H1 (cell line): ENCODE measurements at regions not wholly inside any gene's neighbourhood (a gene's known extent, or its start where the extent isn't known, plus 50 kb on each side); places are given as distances from the start of the nearest gene placed in this dataset.

ENCODE experiments used
- CTCF ChIA-PET: fragments of 300-600 bp; sonication (Branson Sonifier 250); formaldehyde crosslinking; loops from one replicate; lab custom pipeline; 2021; ENCODE audit not compliant: partially characterized antibody; lab: Charles Lee
- POLR2A ChIA-PET: fragments of 300-600 bp; sonication (Branson Sonifier 250); formaldehyde crosslinking; loops from one replicate; lab custom pipeline; 2021; ENCODE audit warnings: inconsistent platforms; ENCODE audit not compliant: partially characterized antibody; lab: Charles Lee
- DNase-seq, 2 experiments: peaks; one replicate each; pipeline versions ENCODE4 v3.0.0 to v3.0.0-alpha.2; 2010 to 2022; ENCODE audit warnings: low spot score in 2 of 2, low read depth in 1 of 2, mixed read lengths in 1 of 2
- FAIRE-seq: peaks from 2 replicates; lab custom pipeline; 2011; peaks lifted over from hg19 to GRCh38; lab: Jason Lieb, UNC
- H2AFZ ChIP-seq: 2 replicates; pipeline ENCODE4 v1.8.1; 2012; ENCODE audit warnings: low read length, inconsistent platforms
- H2AK5ac ChIP-seq: 2 replicates; pipeline ENCODE4 v1.6.1; 2013; ENCODE audit warnings: low read depth, low read length
- H2BK120ac ChIP-seq: replicated peaks from 2 replicates; pipeline ENCODE3; 2013; ENCODE audit warnings: low read depth, low read length, inconsistent platforms
- H2BK12ac ChIP-seq: 2 replicates; pipeline ENCODE4 v1.6.1; 2013; ENCODE audit warnings: low read depth, low read length
- H2BK15ac ChIP-seq: 2 replicates; pipeline ENCODE4 v1.6.1; 2013; ENCODE audit warnings: low read length
- H2BK20ac ChIP-seq: 2 replicates; pipeline ENCODE4 v1.6.1; 2013; ENCODE audit warnings: low read length
- H2BK5ac ChIP-seq: 2 replicates; pipeline ENCODE4 v1.6.1; 2013; ENCODE audit warnings: low read depth, low read length
- H3K14ac ChIP-seq: 2 replicates; pipeline ENCODE4 v1.6.1; 2013; ENCODE audit warnings: inconsistent platforms; ENCODE audit not compliant: insufficient read length
- H3K18ac ChIP-seq: 2 replicates; pipeline ENCODE4 v1.6.1; 2013; ENCODE audit warnings: low read length; ENCODE audit errors: extremely low read depth
- H3K23ac ChIP-seq: 2 replicates; pipeline ENCODE4 v1.6.1; 2013; ENCODE audit warnings: inconsistent platforms; ENCODE audit not compliant: insufficient read length
- H3K23me2 ChIP-seq: 2 replicates; pipeline ENCODE4 v1.6.1; 2013; ENCODE audit warnings: low read depth, low read length
- H3K27ac ChIP-seq: 2 replicates; pipeline ENCODE4 v1.6.1; 2011; ENCODE audit warnings: low read depth, low read length, inconsistent platforms
- H3K27me3 ChIP-seq, 4 experiments: replicated peaks in 1 of 4; 1 replicate in 1 of 4; 2 replicates in 3 of 4; pipeline versions ENCODE4 v1.6.1 to v1.8.1; 2011 to 2013; ENCODE audit warnings: low read length in 3 of 4, mild to moderate bottlenecking in 3 of 4, inconsistent platforms in 2 of 4, mixed read lengths in 2 of 4, moderate library complexity in 1 of 4; ENCODE audit not compliant: control insufficient read depth in 3 of 4, insufficient read depth in 3 of 4; ENCODE audit errors: extremely low read depth in 1 of 4
- H3K36me3 ChIP-seq, 4 experiments: 2 replicates each; pipeline versions ENCODE4 v1.6.1 to v1.8.1; 2011 to 2013; ENCODE audit warnings: mild to moderate bottlenecking in 4 of 4, low read length in 3 of 4, moderate library complexity in 2 of 4, control low read depth in 1 of 4, inconsistent platforms in 1 of 4; ENCODE audit not compliant: insufficient read depth in 4 of 4, control insufficient read depth in 2 of 4
- H3K4ac ChIP-seq: replicated peaks from 2 replicates; pipeline ENCODE3; 2013; ENCODE audit warnings: low read length, low read depth, mixed read lengths, inconsistent platforms; ENCODE audit not compliant: insufficient read length
- H3K4me1 ChIP-seq, 4 experiments: replicated peaks in 1 of 4; 1 replicate in 1 of 4; 2 replicates in 3 of 4; pipeline versions ENCODE4 v1.6.1 to v1.8.1; 2011 to 2013; ENCODE audit warnings: low read length in 3 of 4, inconsistent platforms in 2 of 4, mixed read lengths in 1 of 4; ENCODE audit not compliant: insufficient read depth in 4 of 4, control insufficient read depth in 3 of 4
- H3K4me2 ChIP-seq, 2 experiments: 2 replicates each; pipeline versions ENCODE4 v1.6.1 to v1.8.1; 2011 to 2013; ENCODE audit warnings: low read depth in 2 of 2, low read length in 2 of 2, control low read depth in 1 of 2, inconsistent platforms in 1 of 2, mild to moderate bottlenecking in 1 of 2; ENCODE audit not compliant: insufficient read depth in 1 of 2
- H3K4me3 ChIP-seq, 4 experiments: fragments of 200-600, 300-600 bp in 1 of 4; sonication (generic), shearing (Covaris generic), sonication (Bioruptor Twin) in 1 of 4; 2 replicates each; pipeline versions ENCODE4 v1.5.1 to v1.8.1; 2011 to 2016; ENCODE audit warnings: low read length in 4 of 4, low read depth in 3 of 4, control low read depth in 2 of 4, inconsistent platforms in 2 of 4, mild to moderate bottlenecking in 2 of 4, mixed read lengths in 1 of 4, moderate library complexity in 1 of 4; ENCODE audit not compliant: insufficient read depth in 2 of 4; ENCODE audit errors: extremely low read depth in 1 of 4
- H3K56ac ChIP-seq: replicated peaks from 2 replicates; pipeline ENCODE3; 2013; ENCODE audit warnings: low read depth, mild to moderate bottlenecking, mixed read lengths, low read length, inconsistent platforms; ENCODE audit not compliant: insufficient read length
- H3K79me1 ChIP-seq: 2 replicates; pipeline ENCODE4 v1.6.1; 2013; ENCODE audit warnings: low read depth, low read length, control low read depth
- H3K79me2 ChIP-seq, 2 experiments: 2 replicates each; pipeline versions ENCODE4 v1.6.1 to v1.8.1; 2012 to 2013; ENCODE audit warnings: low read length in 2 of 2, mild to moderate bottlenecking in 2 of 2, inconsistent platforms in 1 of 2; ENCODE audit not compliant: insufficient read depth in 2 of 2, control insufficient read depth in 1 of 2
- H3K9ac ChIP-seq, 4 experiments: replicated peaks in 1 of 4; 1 replicate in 1 of 4; 2 replicates in 3 of 4; pipeline versions ENCODE4 v1.6.1 to v1.8.1; 2011 to 2013; ENCODE audit warnings: low read depth in 3 of 4, low read length in 3 of 4, control low read depth in 2 of 4, mild to moderate bottlenecking in 2 of 4, moderate library complexity in 2 of 4, inconsistent platforms in 1 of 4; ENCODE audit errors: extremely low read depth in 1 of 4
- H3K9me3 ChIP-seq, 2 experiments: 2 replicates each; pipeline versions ENCODE4 v1.6.1 to v1.8.1; 2012 to 2013; ENCODE audit warnings: mild to moderate bottlenecking in 2 of 2, moderate library complexity in 2 of 2, control low read depth in 1 of 2, inconsistent platforms in 1 of 2, low read depth in 1 of 2, low read length in 1 of 2, mixed read lengths in 1 of 2; ENCODE audit not compliant: insufficient read depth in 2 of 2
- H4K20me1 ChIP-seq, 2 experiments: replicated peaks in 1 of 2; 2 replicates each; pipeline versions ENCODE3 to v1.8.1; 2011 to 2013; ENCODE audit warnings: inconsistent platforms in 2 of 2, low read length in 2 of 2, mild to moderate bottlenecking in 1 of 2; ENCODE audit not compliant: insufficient read depth in 2 of 2, control insufficient read depth in 1 of 2
- H4K5ac ChIP-seq: 2 replicates; pipeline ENCODE4 v1.6.1; 2013; ENCODE audit warnings: low read length, low read depth, mixed read lengths, inconsistent platforms; ENCODE audit not compliant: insufficient read length
- H4K8ac ChIP-seq: 2 replicates; pipeline ENCODE4 v1.8.0; 2013; ENCODE audit warnings: mild to moderate bottlenecking, moderate library complexity, low read length, inconsistent platforms; ENCODE audit not compliant: insufficient read depth; ENCODE audit errors: extremely low read depth
- H4K91ac ChIP-seq: replicated peaks from 2 replicates; pipeline ENCODE3; 2013; ENCODE audit warnings: low read length, mixed read lengths, inconsistent platforms; ENCODE audit not compliant: insufficient read length
- BACH1 ChIP-seq: IDR thresholded peaks from 2 replicates; pipeline ENCODE4 v1.6.1; 2012; ENCODE audit warnings: low read length, improper control_type of control experiment
- CBX5 ChIP-seq: fragments of 300-800, 300-1000 bp; sonication (generic); IDR thresholded peaks from 2 replicates; pipeline ENCODE4 v1.7.1; 2016; ENCODE audit warnings: antibody characterized with exemption, low read length, low read depth
- POLR2AphosphoS5 ChIP-seq: IDR thresholded peaks from 2 replicates; pipeline ENCODE4 v1.6.1; 2011; ENCODE audit warnings: low read depth, low read length
- SP1 ChIP-seq: IDR thresholded peaks from 2 replicates; pipeline ENCODE4 v1.6.1; 2011; ENCODE audit warnings: low read depth, low read length
- SRF ChIP-seq: IDR thresholded peaks from 2 replicates; pipeline ENCODE4 v1.6.1; 2011; ENCODE audit warnings: mild to moderate bottlenecking, low read depth, low read length, moderate library complexity
- SUZ12 ChIP-seq: fragments of 200-600 bp; sonication (generic); IDR thresholded peaks from 2 replicates; pipeline ENCODE4 v1.6.1; 2012; ENCODE audit warnings: mild to moderate bottlenecking, inconsistent platforms, low read length, moderate library complexity, mixed read lengths
- TCF12 ChIP-seq: IDR thresholded peaks from 2 replicates; pipeline ENCODE4 v1.6.1; 2011; ENCODE audit warnings: low read depth, mild to moderate bottlenecking, low read length
- TEAD4 ChIP-seq: IDR thresholded peaks from 2 replicates; pipeline ENCODE4 v1.6.1; 2012; ENCODE audit warnings: low read depth, low read length, inconsistent platforms, mixed read lengths
- WGBS, 2 experiments: shearing (Covaris generic) in 1 of 2; methylation state at CpG; one replicate each; pipeline versions ENCODE4 v1.1.6 to v1.1.7; 2013 to 2015; ENCODE audit warnings: low lambda C conversion rate in 2 of 2, mixed read lengths in 2 of 2, inconsistent platforms in 1 of 2, low coverage in 1 of 2, missing lambda C conversion rate in 1 of 2; ENCODE audit not compliant: insufficient replicate concordance in 2 of 2, insufficient coverage in 1 of 2, insufficient read length in 1 of 2; ENCODE audit errors: extremely low coverage in 1 of 2, missing lambda C conversion rate in 1 of 2; 5-methylcytosine and 5-hydroxymethylcytosine counted together
- TF ChIP-seq, protein P1 (sequence below): IDR thresholded peaks from 2 replicates; pipeline ENCODE4 v1.6.1; 2011; ENCODE audit warnings: low read depth, mild to moderate bottlenecking, low read length; ENCODE audit not compliant: insufficient read depth

DNA sequence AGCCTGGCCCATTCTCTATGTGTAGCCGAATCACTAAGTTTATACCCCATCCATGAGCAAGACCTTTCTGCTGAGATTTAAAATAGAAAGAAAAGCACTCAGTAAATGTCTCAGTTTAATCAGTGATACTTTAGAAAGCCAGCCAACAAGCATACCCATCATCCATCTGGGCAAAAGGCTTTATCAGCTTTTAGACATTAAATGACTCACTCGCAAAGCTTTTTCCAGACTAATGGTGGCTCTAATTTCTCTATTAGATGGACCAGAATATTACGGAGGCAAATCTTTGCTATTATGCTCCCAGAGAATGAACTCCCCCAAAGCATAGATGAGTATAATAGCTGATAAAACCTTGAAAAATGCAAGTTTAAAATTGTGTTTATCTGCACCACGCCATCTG is 727.8 kb downstream of the GBE1 start:
- no peak overlapping the region for H2BK120ac ChIP-seq

More for the DNA sequence above, 727.8 kb downstream of the GBE1 start:
- POLR2A ChIA-PET: no interaction called here
- Histone ChIP-seq H3K79me1 (no peaks in the 10 kb centered on the region), H3K18ac (no peak overlapping the region), H2BK5ac (no peak overlapping the region), H3K4me1 (no peaks in the 10 kb centered on the region), H3K56ac (no peak overlapping the region)
- 92% methylated on average over 4 of the region's 4 CpGs; no CpG with 5 or more reads in 1 of the 2 experiments for WGBS, 2 experiments
- no peak for TF ChIP-seq POLR2AphosphoS5
- no peak for TF ChIP-seq SUZ12
- no peak for TF ChIP-seq TEAD4
- TF ChIP-seq CBX5: no peak
- TF ChIP-seq SP1: no peak
- no peak for TF ChIP-seq TCF12
- no peak for TF ChIP-seq BACH1
- TF ChIP-seq, protein P1, sequence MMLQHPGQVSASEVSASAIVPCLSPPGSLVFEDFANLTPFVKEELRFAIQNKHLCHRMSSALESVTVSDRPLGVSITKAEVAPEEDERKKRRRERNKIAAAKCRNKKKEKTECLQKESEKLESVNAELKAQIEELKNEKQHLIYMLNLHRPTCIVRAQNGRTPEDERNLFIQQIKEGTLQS: no peak
- no peak for TF ChIP-seq SRF
- TF ChIP-seq, all 59 proteins: peak for 0
- H4K91ac ChIP-seq: no peak overlapping the region
- no peak overlapping the region for H3K9ac ChIP-seq
- no peak overlapping the region for H2AK5ac ChIP-seq
- no peak overlapping the region for H3K23ac ChIP-seq
- H4K5ac ChIP-seq: no peak overlapping the region
- no peaks in the 10 kb centered on the region for H3K9me3 ChIP-seq
- H4K20me1 ChIP-seq: no peaks in the 10 kb centered on the region
- no peak overlapping the region for H3K4ac ChIP-seq
- CTCF ChIA-PET: no interaction called here
- no peak overlapping the region for H3K27ac ChIP-seq
- H3K27me3 ChIP-seq: no peaks in the 10 kb centered on the region
- H3K23me2 ChIP-seq: no peaks in the 10 kb centered on the region
- H3K4me2 ChIP-seq: no peak overlapping the region
- DNase-seq (no peak), FAIRE-seq (no peak)
- H2BK20ac ChIP-seq: no peak overlapping the region
- no peaks in the 10 kb centered on the region for H3K79me2 ChIP-seq
- H3K14ac ChIP-seq: no peak overlapping the region
- H3K4me3 ChIP-seq: no peak overlapping the region
- H4K8ac ChIP-seq: no peak overlapping the region
- no peaks in the 10 kb centered on the region for H3K36me3 ChIP-seq
- no peak overlapping the region for H2BK15ac ChIP-seq
- H2AFZ ChIP-seq: no peak overlapping the region
- H2BK12ac ChIP-seq: no peak overlapping the region
